Rectal smooth muscle tissue (tissue), 1 donor: ENCODE measurements at regions not wholly inside any gene's neighbourhood (a gene's known extent, or its start where the extent isn't known, plus 50 kb on each side); places are given as distances from the start of the nearest gene placed in this dataset.
"Not testable (repeated sequence)": the region's sequence is repeated elsewhere in the genome, so short reads cannot be mapped to it uniquely, and the experiment has no call there.

Experiments
- H3K27ac ChIP-seq: one replicate; pipeline ENCODE4 v1.7.0; 2013; ENCODE audit warnings: low read depth, low read length, inconsistent platforms
- H3K27me3 ChIP-seq: one replicate; pipeline ENCODE4 v1.7.0; 2013; ENCODE audit warnings: low read length; ENCODE audit not compliant: control insufficient read depth, insufficient read depth
- H3K36me3 ChIP-seq: one replicate; pipeline ENCODE4 v1.7.0; 2013; ENCODE audit warnings: low read length; ENCODE audit not compliant: control insufficient read depth, insufficient read depth
- H3K4me1 ChIP-seq: one replicate; pipeline ENCODE4 v1.7.0; 2013; ENCODE audit warnings: low read length; ENCODE audit not compliant: control insufficient read depth, insufficient read depth
- H3K4me3 ChIP-seq: one replicate; pipeline ENCODE4 v1.7.0; 2013; ENCODE audit warnings: low read length
- H3K9ac ChIP-seq: one replicate; pipeline ENCODE4 v1.7.0; 2013; ENCODE audit warnings: low read length

- no peak overlapping the region for H3K9ac ChIP-seq
- no peaks in the 10 kb centered on the region for H3K4me1 ChIP-seq
- H3K27ac ChIP-seq, result no peak overlapping the region
- no peak overlapping the region for H3K4me3 ChIP-seq
- no peaks in the 10 kb centered on the region for H3K27me3 ChIP-seq
- H3K36me3 ChIP-seq, result no peaks in the 10 kb centered on the region
Measured at GRCh38 chr21:15653710-15654109, 76.1 kb upstream of the USP25 start.

- no peaks in the 10 kb centered on the region for H3K4me1 ChIP-seq
- no peak overlapping the region for H3K27ac ChIP-seq
- H3K36me3 ChIP-seq, result no peaks in the 10 kb centered on the region
- no peak overlapping the region for H3K4me3 ChIP-seq
- no peak overlapping the region for H3K9ac ChIP-seq
- no peaks in the 10 kb centered on the region for H3K27me3 ChIP-seq
Measured at GRCh38 chr21:15654171-15654570, 75.6 kb upstream of the USP25 start.

DNA sequence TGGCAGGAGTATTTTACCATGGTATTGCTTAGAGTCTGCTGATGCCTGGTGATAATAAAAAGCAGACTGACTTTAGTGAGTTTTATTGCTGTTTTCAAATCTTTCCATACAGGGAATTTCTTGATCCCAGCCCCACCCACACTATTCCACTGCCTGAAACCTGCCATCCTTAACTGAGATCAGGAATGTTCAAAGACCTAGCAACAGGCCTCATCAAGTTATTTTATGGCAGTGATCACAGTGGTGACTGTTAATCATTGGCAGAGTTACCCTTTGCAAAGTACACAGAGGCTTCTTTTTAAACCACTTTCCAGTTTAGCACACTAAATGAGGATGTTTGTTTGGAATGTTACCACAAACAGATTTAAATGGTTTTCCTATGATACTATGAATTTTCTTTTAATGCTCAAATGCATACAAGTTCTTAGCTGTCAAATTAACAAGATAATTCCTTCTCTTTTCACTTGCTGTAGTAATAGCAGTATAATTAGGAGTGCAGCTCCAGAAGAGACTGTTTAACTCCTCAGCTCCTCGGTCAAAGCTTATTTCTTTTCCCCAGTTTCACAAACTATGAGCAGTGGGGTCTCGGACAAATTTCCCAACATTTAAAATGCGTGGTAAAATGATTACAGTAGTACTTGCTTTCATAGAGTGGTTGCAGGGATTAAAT, 69.9 kb upstream of the USP25 start:
- H3K27ac ChIP-seq, result no peak overlapping the region
- H3K4me1 ChIP-seq, result no peaks in the 10 kb centered on the region
- H3K36me3 ChIP-seq, result no peaks in the 10 kb centered on the region
- H3K27me3 ChIP-seq, result no peaks in the 10 kb centered on the region
- H3K9ac ChIP-seq, result no peak overlapping the region
- no peak overlapping the region for H3K4me3 ChIP-seq

- no peaks in the 10 kb centered on the region for H3K4me1 ChIP-seq
- no peaks in the 10 kb centered on the region for H3K36me3 ChIP-seq
- H3K4me3 ChIP-seq, result no peak overlapping the region
- no peaks in the 10 kb centered on the region for H3K27me3 ChIP-seq
- H3K9ac ChIP-seq, result no peak overlapping the region
- H3K27ac ChIP-seq, result no peak overlapping the region
Measured at GRCh38 chr21:15660423-15660804, 69.4 kb upstream of the USP25 start.

GRCh38 chr21:15667010-15667409, 62.8 kb upstream of the USP25 start:
- Histone ChIP-seq H3K4me3 (no peak overlapping the region), H3K4me1 (no peaks in the 10 kb centered on the region), H3K9ac (no peak overlapping the region), H3K36me3 (no peaks in the 10 kb centered on the region), H3K27me3 (no peaks in the 10 kb centered on the region), H3K27ac (no peak overlapping the region)

GRCh38 chr21:15667819-15668218, 62.0 kb upstream of the USP25 start:
- Histone ChIP-seq H3K4me1 (no peaks in the 10 kb centered on the region), H3K27me3 (no peaks in the 10 kb centered on the region), H3K4me3 (no peak overlapping the region), H3K27ac (no peak overlapping the region), H3K9ac (no peak overlapping the region), H3K36me3 (no peaks in the 10 kb centered on the region)

DNA sequence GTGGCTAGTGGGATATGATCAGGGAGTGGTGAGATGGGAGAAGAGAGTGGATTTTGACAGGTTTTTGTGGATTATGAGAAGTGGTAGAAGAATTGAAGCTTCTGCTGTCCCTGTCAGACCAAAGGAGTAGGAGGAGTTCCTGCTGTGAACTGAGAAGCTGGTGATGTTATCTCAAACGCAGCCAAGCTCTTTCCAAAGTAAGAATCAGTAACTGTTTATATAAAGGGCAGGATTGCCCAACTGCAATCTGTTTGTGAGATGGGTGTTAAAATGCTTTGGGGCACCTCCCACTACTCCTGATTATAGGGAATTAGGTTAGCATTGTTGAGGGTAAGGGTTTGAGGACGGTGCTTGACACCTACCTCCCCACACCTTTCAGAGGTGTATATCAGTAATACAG, 60.5 kb upstream of the USP25 start:
- Histone ChIP-seq H3K4me1 (no peaks in the 10 kb centered on the region), H3K27ac (no peak overlapping the region), H3K4me3 (no peak overlapping the region), H3K27me3 (no peaks in the 10 kb centered on the region), H3K9ac (no peak overlapping the region), H3K36me3 (no peaks in the 10 kb centered on the region)

DNA sequence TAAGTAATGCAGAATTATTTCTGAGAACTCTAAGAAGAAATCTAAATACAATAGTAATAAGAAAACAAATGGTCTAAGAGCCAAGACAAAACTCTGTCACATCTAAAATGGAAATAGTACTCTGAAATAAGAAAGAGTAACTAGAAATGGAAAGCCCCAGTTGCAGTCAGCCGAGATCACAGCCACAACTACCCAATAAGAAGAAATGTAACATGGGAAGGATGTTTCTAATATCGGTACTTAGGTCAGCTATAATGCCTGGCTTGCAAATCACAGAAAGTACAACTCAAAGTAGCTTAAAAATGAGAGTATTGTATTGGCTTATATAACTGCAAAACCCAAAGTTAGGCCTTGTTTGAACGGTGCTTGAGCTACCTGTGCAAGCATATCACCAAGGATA, 58.6 kb upstream of the USP25 start:
- Histone ChIP-seq H3K27ac (no peak overlapping the region), H3K9ac (no peak overlapping the region), H3K36me3 (no peaks in the 10 kb centered on the region), H3K27me3 (no peaks in the 10 kb centered on the region), H3K4me3 (no peak overlapping the region), H3K4me1 (no peaks in the 10 kb centered on the region)

- not testable (repeated sequence) for H3K9ac ChIP-seq, H3K27ac ChIP-seq, H3K4me3 ChIP-seq, H3K27me3 ChIP-seq, H3K36me3 ChIP-seq, H3K4me1 ChIP-seq
Measured at GRCh38 chr21:15672578-15672977, 57.2 kb upstream of the USP25 start.

DNA sequence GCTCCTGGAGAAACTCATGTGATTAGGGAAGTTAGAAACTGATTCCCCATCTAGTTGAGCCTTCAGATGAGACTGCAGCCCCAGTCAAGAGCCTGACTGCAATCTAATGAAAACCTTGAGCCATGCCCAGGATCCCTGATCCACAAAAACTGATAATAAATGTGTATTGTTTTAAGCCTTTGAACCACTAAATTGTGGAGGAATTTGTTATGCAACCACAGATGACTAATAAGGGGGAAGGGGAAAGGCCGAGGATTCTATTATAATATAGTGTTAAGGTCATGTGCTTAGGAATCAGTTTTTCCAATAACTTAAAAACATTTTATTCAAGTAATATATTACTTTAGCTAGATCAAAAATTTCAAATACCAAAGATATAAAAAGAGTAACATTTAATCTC, 52.8 kb upstream of the USP25 start:
- no peaks in the 10 kb centered on the region for H3K27me3 ChIP-seq
- H3K4me3 ChIP-seq, result no peak overlapping the region
- H3K4me1 ChIP-seq, result no peaks in the 10 kb centered on the region
- H3K36me3 ChIP-seq, result no peaks in the 10 kb centered on the region
- no peak overlapping the region for H3K9ac ChIP-seq
- H3K27ac ChIP-seq, result no peak overlapping the region

DNA sequence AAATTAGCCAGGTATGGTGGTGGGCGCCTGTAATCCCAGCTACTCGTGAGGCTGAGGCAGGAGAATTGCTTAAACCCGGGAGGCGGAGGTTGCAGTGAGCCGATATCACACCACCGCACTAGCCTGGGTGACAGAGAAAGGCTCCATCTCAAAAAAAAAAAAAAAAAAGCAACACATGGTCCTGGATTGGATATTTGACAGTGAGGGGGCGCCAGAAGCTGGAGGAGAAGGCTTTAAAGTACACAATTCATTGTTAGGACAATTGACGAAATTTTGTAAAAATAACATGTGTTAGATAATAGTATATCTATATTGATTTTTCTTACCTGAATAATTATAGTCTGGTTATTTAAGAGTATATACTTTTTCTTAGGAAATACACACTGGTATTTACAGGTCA, 50.2 kb upstream of the USP25 start:
- Histone ChIP-seq H3K36me3 (no peaks in the 10 kb centered on the region), H3K4me3 (no peak overlapping the region), H3K27ac (no peak overlapping the region), H3K9ac (no peak overlapping the region), H3K27me3 (no peaks in the 10 kb centered on the region), H3K4me1 (no peaks in the 10 kb centered on the region)
